ENCODE measurements at regions not wholly inside any gene's neighbourhood (a gene's known extent, or its start where the extent isn't known, plus 50 kb on each side); places are given as distances from the start of the nearest gene placed in this dataset.
A peak's percentile ranks its signal among the peaks of the same experiment; 100 is the strongest.

GRCh38 chr1:79129914-79130313 is 123.4 kb upstream of the ADGRL4 start:
- DNase-seq (ENCODE audit: low spot score), result no peak

GRCh38 chr1:79128722-79129121 is 122.2 kb upstream of the ADGRL4 start:
- peak; percentile 83 for DNase-seq (ENCODE audit: low spot score)

- DNase-seq (ENCODE audit: low spot score), result no peak
These were observed 118.2 kb upstream of the ADGRL4 start for GRCh38 chr1:79124756-79125155.

GRCh38 chr1:79122521-79122920 is 116.0 kb upstream of the ADGRL4 start:
- DNase-seq (ENCODE audit: low spot score), result no peak

- no peak for DNase-seq (ENCODE audit: low spot score)
These were observed 110.8 kb upstream of the ADGRL4 start for GRCh38 chr1:79117376-79117775.

GRCh38 chr1:79113836-79114235 is 107.3 kb upstream of the ADGRL4 start:
- no peak for DNase-seq (ENCODE audit: low spot score)

- no peak for DNase-seq (ENCODE audit: low spot score)
These were observed 104.2 kb upstream of the ADGRL4 start for GRCh38 chr1:79110749-79111148.

- DNase-seq (ENCODE audit: low spot score), result no peak
These were observed 102.9 kb upstream of the ADGRL4 start for GRCh38 chr1:79109445-79109844.

GRCh38 chr1:79105500-79105899 is 99.0 kb upstream of the ADGRL4 start:
- peak; percentile 21 for DNase-seq (ENCODE audit: low spot score)

- no peak for DNase-seq (ENCODE audit: low spot score)
These were observed 98.1 kb upstream of the ADGRL4 start for GRCh38 chr1:79104617-79105016.

GRCh38 chr1:79100385-79100784 is 93.9 kb upstream of the ADGRL4 start:
- DNase-seq (ENCODE audit: low spot score), result peak; percentile 67

- no peak for DNase-seq (ENCODE audit: low spot score)
These were observed 84.5 kb upstream of the ADGRL4 start for GRCh38 chr1:79090985-79091384.

GRCh38 chr1:79089946-79090345 is 83.4 kb upstream of the ADGRL4 start:
- DNase-seq (ENCODE audit: low spot score), result no peak

GRCh38 chr1:79082233-79082632 is 75.7 kb upstream of the ADGRL4 start:
- no peak for DNase-seq (ENCODE audit: low spot score)

- DNase-seq (ENCODE audit: low spot score), result peak; percentile 57
These were observed 73.2 kb upstream of the ADGRL4 start for GRCh38 chr1:79079770-79080169.

GRCh38 chr1:79074975-79075374 is 68.4 kb upstream of the ADGRL4 start:
- no peak for DNase-seq (ENCODE audit: low spot score)

- DNase-seq (ENCODE audit: low spot score), result no peak
These were observed 63.3 kb upstream of the ADGRL4 start for GRCh38 chr1:79069828-79070227.

- no peak for DNase-seq (ENCODE audit: low spot score)
These were observed 52.8 kb upstream of the ADGRL4 start for GRCh38 chr1:79059341-79059740.
